NCI-H510A treated with DMSO at 0.1 percent for 48 hours (cell line): ENCODE measurements at regions not wholly inside any gene's neighbourhood (a gene's known extent, or its start where the extent isn't known, plus 50 kb on each side); places are given as distances from the start of the nearest gene placed in this dataset.
"Not testable (repeated sequence)": the region's sequence is repeated elsewhere in the genome, so short reads cannot be mapped to it uniquely, and the experiment has no call there.

Experiments used
- DNase-seq: peaks from one replicate; lab custom pipeline; 2025; lab: John Stamatoyannopoulos, UW

- no peak for DNase-seq
These were observed 133.4 kb upstream of the TACR3 start for GRCh38 chr4:103853146-103853545.

GRCh38 chr4:103845075-103845474 lies 125.3 kb upstream of the TACR3 start:
- DNase-seq, result no peak

GRCh38 chr4:103842637-103843239 lies 123.0 kb upstream of the TACR3 start:
- no peak for DNase-seq

- no peak for DNase-seq
These were observed 122.3 kb upstream of the TACR3 start for GRCh38 chr4:103842076-103842475.

- not testable (repeated sequence) for DNase-seq
These were observed 90.5 kb upstream of the TACR3 start for GRCh38 chr4:103810308-103810707.

GRCh38 chr4:103802766-103803165 lies 83.0 kb upstream of the TACR3 start:
- DNase-seq, result no peak

GRCh38 chr4:103787057-103787456 lies 67.3 kb upstream of the TACR3 start:
- no peak for DNase-seq

- DNase-seq, result no peak
These were observed 66.8 kb upstream of the TACR3 start for GRCh38 chr4:103786593-103786992.

GRCh38 chr4:103786014-103786413 lies 66.2 kb upstream of the TACR3 start:
- peak; percentile 30 for DNase-seq

GRCh38 chr4:103778221-103778620 lies 58.4 kb upstream of the TACR3 start:
- DNase-seq, result no peak

- no peak for DNase-seq
These were observed 54.6 kb upstream of the TACR3 start for GRCh38 chr4:103774326-103774825.

GRCh38 chr4:103773691-103774231 lies 54.0 kb upstream of the TACR3 start:
- DNase-seq, result no peak
